GM12864 (cell line): ENCODE measurements at regions not wholly inside any gene's neighbourhood (a gene's known extent, or its start where the extent isn't known, plus 50 kb on each side); places are given as distances from the start of the nearest gene placed in this dataset.

Experiments used
- DNase-seq: peaks from one replicate; pipeline ENCODE4 v3.0.0-alpha.2; 2011; ENCODE audit warnings: low read depth
- H3K4me3 ChIP-seq: 2 replicates; pipeline ENCODE4 v1.5.1; 2011; ENCODE audit warnings: mild to moderate bottlenecking, low read depth, low read length, control low read depth
- CTCF ChIP-seq: IDR thresholded peaks from 2 replicates; pipeline ENCODE4 v1.5.1; 2011; ENCODE audit warnings: low read depth, mild to moderate bottlenecking, moderate library complexity, low read length, control low read depth, inconsistent platforms; ENCODE audit errors: missing control alignments

GRCh38 chr21:27840262-27840661, 873.4 kb upstream of the ADAMTS5 start:
- no peak overlapping the region for H3K4me3 ChIP-seq
- TF ChIP-seq CTCF: no peak
- no peak for DNase-seq

DNA sequence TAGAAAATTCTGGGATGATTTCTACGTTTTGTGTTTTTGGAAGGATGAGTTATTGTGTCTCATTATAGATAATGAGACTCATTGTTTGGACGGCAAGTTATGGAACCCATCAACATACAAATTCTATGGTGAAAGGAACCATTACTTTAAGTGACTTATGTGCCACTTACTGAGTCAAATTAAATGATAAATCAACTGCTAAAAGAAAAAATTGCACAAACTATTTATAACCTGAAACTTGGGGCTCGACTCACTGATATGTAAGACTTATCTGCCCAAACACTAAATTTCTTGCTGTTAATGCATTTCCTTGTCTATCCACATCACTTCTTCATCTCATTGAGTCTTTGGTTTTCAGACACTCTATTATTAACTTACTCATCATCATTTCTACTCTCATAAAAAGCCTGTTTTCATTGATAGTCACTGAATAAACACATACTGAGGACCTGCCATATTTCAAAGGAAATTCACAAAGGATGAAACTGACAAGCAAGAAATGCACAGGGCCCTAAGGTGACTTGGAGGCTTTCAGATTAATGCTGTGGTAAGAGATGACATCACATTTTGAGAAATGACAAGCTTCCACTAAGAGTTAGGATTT, 872.7 kb upstream of the ADAMTS5 start:
- TF ChIP-seq CTCF: no peak
- no peak for DNase-seq
- no peak overlapping the region for H3K4me3 ChIP-seq

- TF ChIP-seq CTCF: no peak
- no peak overlapping the region for H3K4me3 ChIP-seq
- no peak for DNase-seq
Observed at GRCh38 chr21:27838573-27838972, 871.7 kb upstream of the ADAMTS5 start.

DNA sequence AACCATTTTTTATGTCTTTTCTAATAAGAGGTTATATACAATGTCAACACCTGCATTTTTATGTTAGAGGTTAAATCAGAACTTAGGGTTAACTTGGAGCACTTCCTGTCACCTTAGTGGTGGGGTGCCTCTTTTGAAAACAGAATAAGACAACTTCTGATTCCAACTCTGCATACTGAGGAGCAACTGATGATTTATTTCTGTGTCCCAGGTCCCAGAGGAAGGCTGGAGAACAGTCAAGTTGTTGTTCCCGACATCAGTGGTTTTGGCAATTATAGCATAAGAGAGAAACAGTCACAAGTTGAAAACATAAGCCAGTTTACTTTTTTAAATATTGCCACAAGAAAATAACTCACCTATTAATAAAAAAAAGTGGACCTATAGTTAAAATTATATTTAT, 871.0 kb upstream of the ADAMTS5 start:
- no peak overlapping the region for H3K4me3 ChIP-seq
- DNase-seq: no peak
- TF ChIP-seq CTCF: no peak

GRCh38 chr21:27833298-27833697, 866.4 kb upstream of the ADAMTS5 start:
- no peak for DNase-seq
- H3K4me3 ChIP-seq: no peak overlapping the region
- no peak for TF ChIP-seq CTCF

DNA sequence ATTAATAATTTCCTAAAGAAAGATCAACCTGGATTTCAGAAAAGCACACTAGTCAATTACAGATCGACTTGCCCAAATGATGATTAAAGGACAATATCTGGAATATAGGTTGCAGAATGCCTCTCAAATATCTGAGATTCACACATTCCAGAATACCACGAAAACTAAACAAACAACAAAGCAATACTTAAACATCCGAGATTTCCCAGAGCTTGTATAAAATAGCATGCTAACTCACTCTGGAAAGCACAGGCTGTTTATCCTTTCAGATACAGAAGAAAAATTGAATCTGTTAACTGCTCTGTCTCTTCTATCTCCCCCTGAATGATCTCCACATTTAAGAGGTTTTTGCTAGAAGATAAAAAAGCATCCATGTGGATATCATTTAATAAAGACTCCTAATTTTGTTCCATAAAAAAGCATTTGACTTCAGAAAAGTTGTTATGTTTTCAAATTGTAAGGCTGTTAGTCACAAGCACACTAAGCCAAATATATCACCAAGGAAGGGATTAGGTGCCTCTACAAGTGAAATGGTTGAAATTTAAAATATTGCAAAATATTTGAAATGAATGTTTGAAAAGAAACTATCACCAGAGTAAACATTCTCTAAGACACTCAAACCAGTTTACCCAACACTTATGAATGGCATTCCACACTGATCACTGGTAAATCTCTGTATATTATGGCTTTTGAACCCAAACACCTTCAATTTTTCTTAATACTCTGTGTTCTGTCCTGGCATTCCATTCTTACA, 865.1 kb upstream of the ADAMTS5 start:
- TF ChIP-seq CTCF: no peak
- H3K4me3 ChIP-seq: no peak overlapping the region
- DNase-seq: no peak

DNA sequence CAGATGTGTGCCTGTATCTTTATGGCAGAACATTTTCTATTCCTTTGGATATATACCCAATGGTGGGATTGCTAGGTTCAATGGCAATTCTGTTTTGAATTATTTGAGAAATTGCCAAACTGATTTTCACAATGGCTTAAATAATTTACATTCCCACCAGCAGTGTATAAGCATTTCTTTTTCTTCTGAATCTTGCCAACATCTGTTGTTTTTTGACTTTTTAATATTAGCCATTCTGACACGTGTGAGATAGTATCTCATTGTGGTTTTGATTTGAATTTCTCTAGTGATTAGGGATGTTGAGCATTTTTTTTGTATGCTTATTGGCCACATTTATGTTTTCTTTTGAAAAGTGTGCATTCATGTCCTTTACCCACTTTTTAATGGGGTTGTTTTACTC, 864.3 kb upstream of the ADAMTS5 start:
- no peak for DNase-seq
- no peak for TF ChIP-seq CTCF
- H3K4me3 ChIP-seq: no peak overlapping the region
